HL-60 (cell line): ENCODE measurements at regions not wholly inside any gene's neighbourhood (a gene's known extent, or its start where the extent isn't known, plus 50 kb on each side); places are given as distances from the start of the nearest gene placed in this dataset.

Experiments used
- DNase-seq, 2 experiments: peaks; one replicate each; pipeline ENCODE4 v3.0.0-alpha.2; 2010 to 2020; ENCODE audit warnings: low read depth in 1 of 2, low spot score in 1 of 2
- H3K27ac ChIP-seq: fragments of 250-450 bp; sonication (Bioruptor Pico); replicated peaks from 2 replicates; pipeline ENCODE4 v1.5.1; 2020; ENCODE audit warnings: mild to moderate bottlenecking, moderate library complexity
- H3K27me3 ChIP-seq: fragments of 250-450 bp; sonication (Bioruptor Pico); 2 replicates; pipeline ENCODE4 v1.5.1; 2021; ENCODE audit warnings: mild to moderate bottlenecking, moderate library complexity; ENCODE audit not compliant: insufficient read depth, poor library complexity, severe bottlenecking
- H3K4me3 ChIP-seq: replicated peaks from 2 replicates; pipeline ENCODE4 v1.5.1; 2011; ENCODE audit warnings: mild to moderate bottlenecking, control low read depth, low read length; ENCODE audit not compliant: insufficient read depth
- GABPA ChIP-seq: IDR thresholded peaks from 2 replicates; pipeline ENCODE4 v1.6.1; 2012; ENCODE audit warnings: low read depth
- POLR2AphosphoS5 ChIP-seq: IDR thresholded peaks from 2 replicates; pipeline ENCODE4 v1.6.1; 2012; ENCODE audit warnings: low read depth
- SPI1 ChIP-seq: IDR thresholded peaks from 2 replicates; pipeline ENCODE4 v1.6.1; 2012; ENCODE audit warnings: low read depth, mild to moderate bottlenecking, borderline replicate concordance
- TF ChIP-seq, protein P1 (sequence below): IDR thresholded peaks from one replicate; pipeline ENCODE4 v1.5.1; 2011; ENCODE audit warnings: low read length, control low read depth, inconsistent platforms; ENCODE audit not compliant: insufficient read depth
- TF ChIP-seq, protein P2 (sequence below): IDR thresholded peaks from 2 replicates; pipeline ENCODE4 v1.6.1; 2012; ENCODE audit warnings: low read depth; ENCODE audit not compliant: insufficient replicate concordance

DNA sequence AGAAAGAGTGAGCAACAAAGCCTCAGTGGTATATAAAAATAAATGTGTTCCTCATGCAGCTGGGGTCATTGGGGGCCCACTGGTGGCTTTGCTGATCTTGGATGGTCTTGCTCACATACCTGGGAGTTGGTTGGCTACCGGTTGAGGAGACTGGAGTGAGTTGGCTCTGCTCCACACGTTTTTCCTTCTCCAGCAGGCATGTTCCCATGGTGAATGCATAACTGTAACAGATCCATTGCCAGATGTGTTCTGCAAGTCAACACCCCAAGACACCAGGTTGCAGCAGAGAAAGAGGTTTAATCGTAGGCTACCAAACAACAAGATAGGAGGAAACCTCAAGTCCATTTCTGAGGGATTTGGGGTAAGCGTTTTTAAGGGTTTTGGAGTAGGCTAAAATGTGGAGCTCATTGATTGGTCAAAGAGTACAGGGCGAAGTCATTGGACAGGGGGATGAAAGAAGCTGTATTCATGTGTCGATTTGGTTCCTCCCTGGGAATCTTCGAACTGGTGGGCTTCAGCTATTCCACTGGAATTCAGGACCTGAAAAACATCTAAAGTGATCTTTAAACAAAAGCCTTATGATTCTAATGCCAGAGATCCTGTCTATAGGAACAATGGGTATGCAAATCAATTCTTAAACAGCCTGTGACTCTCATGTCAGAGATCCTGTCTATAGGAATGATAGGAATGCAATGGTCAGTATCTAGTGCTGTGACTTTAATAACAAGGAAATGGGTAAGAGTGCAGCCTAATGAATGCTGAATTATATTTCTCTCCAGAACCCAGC lies 467.5 kb upstream of the C16orf82 start:
- Histone ChIP-seq H3K27me3 (no peaks in the 10 kb centered on the region), H3K27ac (no peak overlapping the region), H3K4me3 (no peak overlapping the region)
- TF ChIP-seq GABPA (no peak), POLR2AphosphoS5 (no peak)
- TF ChIP-seq, protein P1, sequence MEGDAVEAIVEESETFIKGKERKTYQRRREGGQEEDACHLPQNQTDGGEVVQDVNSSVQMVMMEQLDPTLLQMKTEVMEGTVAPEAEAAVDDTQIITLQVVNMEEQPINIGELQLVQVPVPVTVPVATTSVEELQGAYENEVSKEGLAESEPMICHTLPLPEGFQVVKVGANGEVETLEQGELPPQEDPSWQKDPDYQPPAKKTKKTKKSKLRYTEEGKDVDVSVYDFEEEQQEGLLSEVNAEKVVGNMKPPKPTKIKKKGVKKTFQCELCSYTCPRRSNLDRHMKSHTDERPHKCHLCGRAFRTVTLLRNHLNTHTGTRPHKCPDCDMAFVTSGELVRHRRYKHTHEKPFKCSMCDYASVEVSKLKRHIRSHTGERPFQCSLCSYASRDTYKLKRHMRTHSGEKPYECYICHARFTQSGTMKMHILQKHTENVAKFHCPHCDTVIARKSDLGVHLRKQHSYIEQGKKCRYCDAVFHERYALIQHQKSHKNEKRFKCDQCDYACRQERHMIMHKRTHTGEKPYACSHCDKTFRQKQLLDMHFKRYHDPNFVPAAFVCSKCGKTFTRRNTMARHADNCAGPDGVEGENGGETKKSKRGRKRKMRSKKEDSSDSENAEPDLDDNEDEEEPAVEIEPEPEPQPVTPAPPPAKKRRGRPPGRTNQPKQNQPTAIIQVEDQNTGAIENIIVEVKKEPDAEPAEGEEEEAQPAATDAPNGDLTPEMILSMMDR: no peak
- DNase-seq: no peak

GRCh38 chr16:26599785-26600104 lies 467.0 kb upstream of the C16orf82 start:
- H3K27ac ChIP-seq: no peak overlapping the region
- TF ChIP-seq, protein P1: no peak
- TF ChIP-seq POLR2AphosphoS5: no peak
- TF ChIP-seq GABPA: no peak
- TF ChIP-seq, protein P2, sequence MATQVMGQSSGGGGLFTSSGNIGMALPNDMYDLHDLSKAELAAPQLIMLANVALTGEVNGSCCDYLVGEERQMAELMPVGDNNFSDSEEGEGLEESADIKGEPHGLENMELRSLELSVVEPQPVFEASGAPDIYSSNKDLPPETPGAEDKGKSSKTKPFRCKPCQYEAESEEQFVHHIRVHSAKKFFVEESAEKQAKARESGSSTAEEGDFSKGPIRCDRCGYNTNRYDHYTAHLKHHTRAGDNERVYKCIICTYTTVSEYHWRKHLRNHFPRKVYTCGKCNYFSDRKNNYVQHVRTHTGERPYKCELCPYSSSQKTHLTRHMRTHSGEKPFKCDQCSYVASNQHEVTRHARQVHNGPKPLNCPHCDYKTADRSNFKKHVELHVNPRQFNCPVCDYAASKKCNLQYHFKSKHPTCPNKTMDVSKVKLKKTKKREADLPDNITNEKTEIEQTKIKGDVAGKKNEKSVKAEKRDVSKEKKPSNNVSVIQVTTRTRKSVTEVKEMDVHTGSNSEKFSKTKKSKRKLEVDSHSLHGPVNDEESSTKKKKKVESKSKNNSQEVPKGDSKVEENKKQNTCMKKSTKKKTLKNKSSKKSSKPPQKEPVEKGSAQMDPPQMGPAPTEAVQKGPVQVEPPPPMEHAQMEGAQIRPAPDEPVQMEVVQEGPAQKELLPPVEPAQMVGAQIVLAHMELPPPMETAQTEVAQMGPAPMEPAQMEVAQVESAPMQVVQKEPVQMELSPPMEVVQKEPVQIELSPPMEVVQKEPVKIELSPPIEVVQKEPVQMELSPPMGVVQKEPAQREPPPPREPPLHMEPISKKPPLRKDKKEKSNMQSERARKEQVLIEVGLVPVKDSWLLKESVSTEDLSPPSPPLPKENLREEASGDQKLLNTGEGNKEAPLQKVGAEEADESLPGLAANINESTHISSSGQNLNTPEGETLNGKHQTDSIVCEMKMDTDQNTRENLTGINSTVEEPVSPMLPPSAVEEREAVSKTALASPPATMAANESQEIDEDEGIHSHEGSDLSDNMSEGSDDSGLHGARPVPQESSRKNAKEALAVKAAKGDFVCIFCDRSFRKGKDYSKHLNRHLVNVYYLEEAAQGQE: no peak
- no peak for TF ChIP-seq SPI1
- no peak for DNase-seq

GRCh38 chr16:26601335-26601734 lies 465.4 kb upstream of the C16orf82 start:
- no peak overlapping the region for H3K4me3 ChIP-seq
- TF ChIP-seq GABPA (no peak), SPI1 (no peak), POLR2AphosphoS5 (no peak)
- TF ChIP-seq, protein P1: no peak
- TF ChIP-seq, protein P2: no peak
- H3K27me3 ChIP-seq: no peaks in the 10 kb centered on the region
- no peak overlapping the region for H3K27ac ChIP-seq
- DNase-seq: no peak

More at GRCh38 chr16:26599785-26600104, 467.0 kb upstream of the C16orf82 start:
- no peak overlapping the region for H3K4me3 ChIP-seq
- no peaks in the 10 kb centered on the region for H3K27me3 ChIP-seq
